Mononuclear cell (primary cell): ENCODE measurements at regions not wholly inside any gene's neighbourhood (a gene's known extent, or its start where the extent isn't known, plus 50 kb on each side); places are given as distances from the start of the nearest gene placed in this dataset.
"Not testable (repeated sequence)": the region's sequence is repeated elsewhere in the genome, so short reads cannot be mapped to it uniquely, and the experiment has no call there.

Source experiments
- H3K27me3 ChIP-seq: 2 replicates; pipeline ENCODE4 v1.6.0; 2011; ENCODE audit warnings: low read length, control low read depth; ENCODE audit not compliant: insufficient read depth
- H3K4me1 ChIP-seq: 2 replicates; pipeline ENCODE4 v1.5.1; 2011; ENCODE audit warnings: mild to moderate bottlenecking, low read length, control low read depth; ENCODE audit not compliant: insufficient read depth
- H3K4me3 ChIP-seq: 2 replicates; pipeline ENCODE4 v1.5.1; 2011; ENCODE audit warnings: mild to moderate bottlenecking, low read length, moderate library complexity
- H3K9me3 ChIP-seq: 2 replicates; pipeline ENCODE4 v1.5.1; 2011; ENCODE audit warnings: low read depth, mild to moderate bottlenecking, control low read depth, low read length

- Histone ChIP-seq H3K9me3 (no peaks in the 10 kb centered on the region), H3K4me3 (no peak overlapping the region), H3K4me1 (no peaks in the 10 kb centered on the region), H3K27me3 (no peaks in the 10 kb centered on the region)
Measured at GRCh38 chr20:23299673-23300050, 50.9 kb upstream of the NXT1 start.

GRCh38 chr20:23298926-23299672, 51.5 kb upstream of the NXT1 start:
- no peak overlapping the region for H3K4me3 ChIP-seq
- H3K9me3 ChIP-seq, result no peaks in the 10 kb centered on the region
- H3K27me3 ChIP-seq, result no peaks in the 10 kb centered on the region
- no peaks in the 10 kb centered on the region for H3K4me1 ChIP-seq

GRCh38 chr20:23298155-23298554, 52.4 kb upstream of the NXT1 start:
- no peaks in the 10 kb centered on the region for H3K4me1 ChIP-seq

GRCh38 chr20:23296841-23297701, 53.5 kb upstream of the NXT1 start:
- H3K4me3 ChIP-seq, result no peak overlapping the region

More at GRCh38 chr20:23298155-23298554, 52.4 kb upstream of the NXT1 start:
- H3K9me3 ChIP-seq, result no peaks in the 10 kb centered on the region
- H3K27me3 ChIP-seq, result no peaks in the 10 kb centered on the region
- H3K4me3 ChIP-seq, result no peak overlapping the region

GRCh38 chr20:23295934-23296333, 54.7 kb upstream of the NXT1 start:
- no peaks in the 10 kb centered on the region for H3K27me3 ChIP-seq
- no peaks in the 10 kb centered on the region for H3K4me1 ChIP-seq
- H3K9me3 ChIP-seq, result no peaks in the 10 kb centered on the region
- H3K4me3 ChIP-seq, result no peak overlapping the region

More at GRCh38 chr20:23296841-23297701, 53.5 kb upstream of the NXT1 start:
- Histone ChIP-seq H3K4me1 (no peaks in the 10 kb centered on the region), H3K27me3 (no peaks in the 10 kb centered on the region), H3K9me3 (no peaks in the 10 kb centered on the region)

- no peak overlapping the region for H3K4me3 ChIP-seq
- no peaks in the 10 kb centered on the region for H3K4me1 ChIP-seq
- no peaks in the 10 kb centered on the region for H3K27me3 ChIP-seq
- H3K9me3 ChIP-seq, result no peaks in the 10 kb centered on the region
Measured at GRCh38 chr20:23294671-23295070, 55.9 kb upstream of the NXT1 start.

GRCh38 chr20:23294166-23294565, 56.4 kb upstream of the NXT1 start:
- no peaks in the 10 kb centered on the region for H3K27me3 ChIP-seq
- H3K4me3 ChIP-seq, result no peak overlapping the region
- H3K9me3 ChIP-seq, result no peaks in the 10 kb centered on the region
- no peaks in the 10 kb centered on the region for H3K4me1 ChIP-seq

GRCh38 chr20:23293689-23294088, 56.9 kb upstream of the NXT1 start:
- H3K27me3 ChIP-seq, result no peaks in the 10 kb centered on the region
- H3K4me1 ChIP-seq, result no peaks in the 10 kb centered on the region
- no peak overlapping the region for H3K4me3 ChIP-seq
- H3K9me3 ChIP-seq, result no peaks in the 10 kb centered on the region

- H3K4me3 ChIP-seq, H3K9me3 ChIP-seq, H3K4me1 ChIP-seq, H3K27me3 ChIP-seq: not testable (repeated sequence)
Measured at GRCh38 chr20:23292311-23292710, 58.3 kb upstream of the NXT1 start.

GRCh38 chr20:23291575-23292240, 58.9 kb upstream of the NXT1 start:
- Histone ChIP-seq H3K4me3 (no peak overlapping the region), H3K4me1 (no peaks in the 10 kb centered on the region), H3K9me3 (no peaks in the 10 kb centered on the region), H3K27me3 (no peaks in the 10 kb centered on the region)

GRCh38 chr20:23290761-23291574, 59.6 kb upstream of the NXT1 start:
- Histone ChIP-seq H3K4me1 (no peaks in the 10 kb centered on the region), H3K27me3 (no peaks in the 10 kb centered on the region), H3K4me3 (no peak overlapping the region), H3K9me3 (no peaks in the 10 kb centered on the region)

GRCh38 chr20:23289724-23290395, 60.7 kb upstream of the NXT1 start:
- Histone ChIP-seq H3K27me3 (no peaks in the 10 kb centered on the region), H3K4me3 (no peak overlapping the region), H3K4me1 (no peaks in the 10 kb centered on the region)

GRCh38 chr20:23289249-23289648, 61.3 kb upstream of the NXT1 start:
- Histone ChIP-seq H3K9me3 (no peaks in the 10 kb centered on the region), H3K4me3 (no peak overlapping the region), H3K4me1 (no peaks in the 10 kb centered on the region), H3K27me3 (no peaks in the 10 kb centered on the region)

More at GRCh38 chr20:23289724-23290395, 60.7 kb upstream of the NXT1 start:
- H3K9me3 ChIP-seq, result no peaks in the 10 kb centered on the region
